HG03280 (cell line): ENCODE measurements at regions not wholly inside any gene's neighbourhood (a gene's known extent, or its start where the extent isn't known, plus 50 kb on each side); places are given as distances from the start of the nearest gene placed in this dataset.

Experiments used
- ATAC-seq: cut with Tn5 transposase; IDR thresholded peaks from one replicate; pipeline ENCODE4 v1.9.1; 2021; ENCODE audit warnings: mild to moderate bottlenecking, moderate library complexity; ENCODE audit not compliant: unreplicated experiment

GRCh38 chr7:85464042-85464651, 277.3 kb upstream of the SEMA3D start:
- ATAC-seq = no peak

DNA sequence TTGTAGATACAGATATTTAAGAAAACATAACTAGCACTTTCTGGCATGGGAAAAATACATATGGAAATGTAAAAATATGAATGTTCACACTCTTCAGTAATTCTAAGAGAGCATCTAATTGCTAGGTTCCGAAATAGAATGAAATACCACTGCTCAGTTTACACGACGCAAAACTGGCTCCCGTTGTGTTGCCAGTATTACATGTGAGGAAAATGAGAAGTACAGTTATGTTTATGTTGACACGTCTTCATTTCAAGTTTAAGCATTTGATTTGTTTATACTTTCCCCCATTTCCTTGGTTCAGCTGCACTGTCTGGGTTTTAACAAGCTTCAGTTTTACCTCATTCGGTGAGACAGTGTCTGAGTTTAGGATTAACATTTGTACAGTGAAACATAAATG, 275.8 kb upstream of the SEMA3D start:
- ATAC-seq = no peak

- ATAC-seq = no peak
These were observed 271.1 kb upstream of the SEMA3D start for GRCh38 chr7:85457911-85458310.

DNA sequence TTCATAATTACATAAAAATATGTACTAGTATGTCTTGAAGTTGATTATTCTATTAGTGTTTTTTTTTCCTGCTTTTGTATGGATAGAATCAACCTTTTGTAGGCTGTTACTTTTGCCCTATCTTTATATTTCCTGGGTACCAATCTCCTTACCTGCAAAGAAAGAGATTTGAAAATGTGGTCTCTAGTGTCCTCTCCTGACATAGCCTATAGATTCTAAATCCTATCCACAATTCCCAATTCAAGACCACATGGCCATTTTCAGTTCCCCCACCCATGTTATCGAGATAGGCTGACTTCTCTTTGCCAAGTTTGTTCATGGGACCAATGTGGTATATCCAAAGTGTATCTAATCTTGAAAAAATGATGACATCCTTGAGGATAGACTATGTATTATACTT, 269.4 kb upstream of the SEMA3D start:
- no peak for ATAC-seq

DNA sequence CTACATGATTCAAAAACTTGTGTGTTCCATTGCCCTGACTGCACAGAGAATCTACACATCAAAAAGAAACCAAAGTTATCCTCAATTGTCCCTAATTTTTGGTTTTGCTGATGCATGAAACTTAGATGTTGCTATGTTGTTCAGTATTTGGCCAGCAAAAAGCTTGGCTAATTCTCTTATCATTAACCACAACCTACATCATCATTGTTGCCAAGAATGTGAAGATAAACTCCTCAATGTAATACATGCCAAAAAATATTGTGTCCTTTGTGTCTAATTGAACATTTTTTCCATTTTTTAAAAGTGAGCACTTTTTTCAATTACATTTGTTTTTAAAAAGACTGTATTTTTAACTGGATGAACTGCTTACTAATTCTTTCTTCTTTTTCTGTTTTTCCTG, 268.0 kb upstream of the SEMA3D start:
- no peak for ATAC-seq

DNA sequence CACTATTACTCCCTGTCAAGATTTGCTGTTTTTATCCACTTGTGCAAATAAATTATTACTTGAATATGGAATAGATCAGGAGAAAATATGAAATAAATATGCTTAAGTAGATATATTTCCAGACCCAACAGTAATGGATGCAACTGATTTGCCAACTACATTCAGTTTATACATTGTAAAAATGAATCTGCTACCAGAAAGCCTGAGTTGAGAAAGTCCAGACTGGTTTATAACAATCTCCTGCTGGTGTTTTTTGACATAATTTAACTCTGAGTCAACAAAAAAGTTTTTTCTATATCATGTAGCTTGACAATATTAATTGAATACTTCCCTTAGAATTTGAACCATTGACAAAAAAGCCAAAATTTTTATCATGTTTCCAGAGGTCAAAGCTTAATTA, 265.8 kb upstream of the SEMA3D start:
- no peak for ATAC-seq

- no peak for ATAC-seq
These were observed 262.6 kb upstream of the SEMA3D start for GRCh38 chr7:85449478-85449877.

DNA sequence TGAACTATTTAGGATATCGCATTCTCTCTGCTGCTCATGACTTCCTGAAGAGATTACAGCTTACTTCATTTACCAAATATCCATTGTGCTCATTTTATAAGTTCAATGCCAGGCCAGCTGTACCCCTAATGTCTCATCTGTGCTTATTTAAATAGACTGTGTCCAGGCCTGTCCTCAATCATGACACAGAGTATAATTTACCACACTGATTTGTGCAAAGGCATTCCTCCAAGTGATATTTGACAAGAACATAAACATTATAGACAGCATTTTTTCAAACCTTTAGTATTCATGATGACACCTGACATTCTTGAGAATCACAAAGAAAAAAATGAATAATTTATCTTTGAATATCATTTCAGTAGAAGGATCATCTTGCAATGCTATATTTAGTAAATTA, 260.1 kb upstream of the SEMA3D start:
- no peak for ATAC-seq

GRCh38 chr7:85426487-85426960, 239.7 kb upstream of the SEMA3D start:
- ATAC-seq = no peak

DNA sequence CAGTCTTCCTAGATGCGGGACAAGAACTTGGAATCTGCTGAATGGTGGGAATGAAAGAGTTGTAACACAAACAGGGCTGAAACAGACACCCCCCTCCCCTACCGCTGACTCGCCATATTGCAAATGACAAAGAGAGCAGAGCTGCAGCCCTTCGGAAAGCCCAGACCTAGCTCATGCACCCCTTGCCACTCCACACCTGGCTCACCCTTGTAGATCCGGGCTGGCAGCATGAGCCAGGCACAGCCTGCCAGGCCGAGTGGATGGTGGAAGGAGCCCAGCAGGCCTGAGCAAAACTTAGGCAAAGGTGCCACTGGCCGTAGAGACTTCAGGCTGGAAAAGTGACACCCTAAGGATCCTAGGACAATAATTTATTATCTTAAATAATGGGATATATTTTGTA, 237.4 kb upstream of the SEMA3D start:
- no peak for ATAC-seq

GRCh38 chr7:85423209-85423895, 236.5 kb upstream of the SEMA3D start:
- no peak for ATAC-seq

DNA sequence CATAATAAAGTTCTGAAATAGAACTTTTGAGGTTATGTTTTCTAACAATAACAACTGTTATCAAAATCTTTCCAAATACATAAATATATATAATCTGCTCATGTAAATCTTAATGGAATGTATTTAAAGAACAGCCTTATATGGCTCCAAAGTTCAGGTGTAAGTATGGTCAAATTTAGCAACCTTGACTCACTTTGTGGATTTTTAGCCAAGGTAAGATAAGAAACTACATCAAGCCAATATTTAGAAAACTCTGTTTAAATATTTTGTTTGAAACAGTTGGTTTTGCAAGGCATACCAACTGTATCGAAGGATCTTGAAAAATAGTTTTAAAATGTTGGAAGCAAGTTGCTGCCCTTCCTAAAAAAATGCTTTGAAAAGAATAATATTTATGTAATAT, 228.9 kb upstream of the SEMA3D start:
- ATAC-seq = no peak

DNA sequence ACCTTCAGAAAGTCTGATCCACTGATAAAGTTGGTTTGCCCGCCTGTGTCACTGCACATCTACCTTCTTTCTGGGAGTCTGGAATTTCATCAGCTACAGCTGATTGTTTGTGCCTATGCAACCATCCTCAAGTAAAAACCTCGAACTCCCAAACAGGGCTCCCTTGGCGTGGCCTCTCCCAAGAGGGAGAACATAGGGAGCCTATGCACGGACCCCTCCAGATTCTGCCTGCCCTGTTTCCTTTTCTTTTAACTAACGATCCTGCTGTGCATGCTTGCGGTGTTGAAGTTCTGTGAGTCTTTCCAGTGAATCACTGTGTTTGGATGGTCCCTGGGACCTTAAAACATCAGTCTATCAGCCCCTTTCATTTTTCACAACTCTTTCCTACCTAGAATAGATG, 226.9 kb upstream of the SEMA3D start:
- ATAC-seq = no peak

GRCh38 chr7:85412912-85413311, 226.1 kb upstream of the SEMA3D start:
- ATAC-seq = no peak

GRCh38 chr7:85407391-85407790, 220.5 kb upstream of the SEMA3D start:
- ATAC-seq = no peak

- no peak for ATAC-seq
These were observed 218.4 kb upstream of the SEMA3D start for GRCh38 chr7:85405016-85405902.

DNA sequence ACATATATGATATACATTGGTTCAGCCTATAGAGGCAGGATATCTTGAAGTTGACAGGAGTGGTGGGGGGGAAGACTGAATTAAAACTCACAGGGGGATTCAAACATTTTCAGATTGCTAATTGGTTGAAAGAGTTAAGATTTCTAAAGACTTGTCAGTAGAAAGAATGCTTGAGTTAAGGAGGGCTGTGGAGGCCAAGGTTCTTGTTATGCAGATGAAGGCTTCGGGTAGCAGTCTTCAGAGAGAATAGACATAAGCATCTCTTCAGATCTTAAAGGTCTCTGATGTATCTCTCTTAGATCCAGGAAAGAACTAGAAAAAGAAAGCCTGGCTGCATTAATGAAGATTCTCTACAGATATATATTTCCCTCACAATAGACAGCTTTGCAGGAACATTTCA, 209.8 kb upstream of the SEMA3D start:
- no peak for ATAC-seq

DNA sequence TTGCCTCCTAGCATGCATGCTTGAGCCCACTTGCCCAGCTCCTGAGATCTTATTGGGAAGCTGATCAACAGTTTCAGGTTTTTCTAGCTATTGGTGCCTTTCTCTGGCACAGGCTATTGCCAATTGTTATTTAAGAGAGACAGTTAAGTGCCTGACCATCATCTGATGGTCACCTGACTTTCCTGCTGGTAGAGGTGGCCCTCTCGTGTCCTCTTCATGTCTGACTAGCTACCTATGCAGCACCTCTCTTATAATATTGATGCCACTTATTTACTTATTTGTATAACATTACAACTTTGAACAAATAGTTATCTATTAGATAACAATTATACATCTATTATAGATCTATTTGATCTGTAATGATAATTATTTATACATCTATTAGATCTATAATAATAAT, 205.9 kb upstream of the SEMA3D start:
- ATAC-seq = no peak

DNA sequence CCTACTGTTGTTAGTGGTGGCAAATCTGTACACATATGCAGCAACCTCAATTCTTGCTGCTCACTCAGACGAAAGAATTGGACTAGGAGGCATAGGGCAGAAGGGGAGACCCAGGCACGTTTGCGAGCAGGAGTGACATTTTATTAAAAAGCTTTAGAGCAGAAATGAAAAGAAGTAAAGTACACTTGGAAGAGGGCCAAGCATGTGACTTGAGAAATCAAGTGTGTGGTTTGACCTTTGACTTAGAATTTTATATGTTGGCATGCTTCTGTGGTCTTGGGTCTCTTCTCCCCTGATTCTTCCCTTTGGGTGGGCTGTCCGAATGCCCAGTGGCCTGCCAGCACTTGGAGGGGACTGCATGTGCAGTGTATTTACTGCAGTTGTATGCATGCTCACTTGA, 205.5 kb upstream of the SEMA3D start:
- ATAC-seq = no peak

DNA sequence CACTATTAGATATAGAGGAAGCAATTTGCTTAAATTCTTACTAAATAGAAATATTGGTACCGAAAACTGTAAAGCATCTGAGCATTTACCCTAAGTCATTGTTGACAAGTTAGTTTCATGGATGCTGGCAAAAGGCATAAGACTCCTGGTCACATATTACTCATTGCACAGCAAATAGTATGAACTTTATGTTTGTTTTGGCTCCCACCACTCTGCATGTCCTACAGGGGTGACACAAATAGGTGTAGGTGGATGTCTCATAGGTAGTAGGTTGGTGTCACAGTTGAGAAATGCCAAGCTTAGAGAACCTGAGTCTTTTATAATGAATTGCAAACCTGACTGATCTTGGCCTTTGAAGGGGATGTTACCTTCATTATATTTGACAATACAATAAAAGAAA, 199.6 kb upstream of the SEMA3D start:
- no peak for ATAC-seq

DNA sequence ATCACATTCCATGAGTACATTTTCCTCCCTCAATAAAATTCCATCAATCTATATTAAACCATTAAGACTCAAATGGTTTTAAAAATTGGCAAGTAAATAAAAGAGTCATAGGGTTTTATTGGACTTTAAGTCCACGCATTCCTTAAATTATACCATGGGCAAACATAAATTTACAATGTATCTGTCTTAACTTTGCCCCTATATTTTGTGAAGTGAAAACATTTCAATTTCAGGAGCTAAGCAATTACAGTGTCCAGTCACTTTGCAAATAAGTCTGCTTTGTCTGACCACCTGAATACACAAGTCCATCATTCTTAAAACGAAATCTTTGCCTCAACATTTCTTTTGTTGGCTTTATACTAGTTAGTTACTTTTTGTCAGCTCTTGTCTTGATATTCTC, 197.5 kb upstream of the SEMA3D start:
- ATAC-seq = no peak

GRCh38 chr7:85381212-85381611, 194.4 kb upstream of the SEMA3D start:
- no peak for ATAC-seq
